Left hindlimb (tissue), 1 donor: ENCODE measurements at regions not wholly inside any gene's neighbourhood (a gene's known extent, or its start where the extent isn't known, plus 50 kb on each side); places are given as distances from the start of the nearest gene placed in this dataset.
"Not testable (repeated sequence)": the region's sequence is repeated elsewhere in the genome, so short reads cannot be mapped to it uniquely, and the experiment has no call there.

ENCODE experiments used
- DNase-seq: peaks from one replicate; pipeline ENCODE4 v3.0.0-alpha.2; 2018

- DNase-seq = no peak
Observed at GRCh38 chrX:122238801-122239200, 945.3 kb upstream of the GRIA3 start.

GRCh38 chrX:122241959-122242358 is 942.1 kb upstream of the GRIA3 start:
- DNase-seq = no peak

GRCh38 chrX:122244080-122244479 is 940.0 kb upstream of the GRIA3 start:
- no peak for DNase-seq

- no peak for DNase-seq
Observed at GRCh38 chrX:122245175-122245574, 938.9 kb upstream of the GRIA3 start.

GRCh38 chrX:122245943-122246342 is 938.1 kb upstream of the GRIA3 start:
- no peak for DNase-seq

GRCh38 chrX:122246937-122247336 is 937.1 kb upstream of the GRIA3 start:
- DNase-seq = no peak

- DNase-seq = no peak
Observed at GRCh38 chrX:122248681-122249080, 935.4 kb upstream of the GRIA3 start.

GRCh38 chrX:122252454-122252853 is 931.6 kb upstream of the GRIA3 start:
- DNase-seq = no peak

- DNase-seq = no peak
Observed at GRCh38 chrX:122268353-122268752, 915.7 kb upstream of the GRIA3 start.

GRCh38 chrX:122269243-122269781 is 914.8 kb upstream of the GRIA3 start:
- no peak for DNase-seq

GRCh38 chrX:122270809-122271494 is 913.1 kb upstream of the GRIA3 start:
- DNase-seq = no peak

GRCh38 chrX:122272011-122272410 is 912.1 kb upstream of the GRIA3 start:
- DNase-seq = no peak

- no peak for DNase-seq
Observed at GRCh38 chrX:122279746-122280145, 904.3 kb upstream of the GRIA3 start.

- not testable (repeated sequence) for DNase-seq
Observed at GRCh38 chrX:122299822-122300221, 884.3 kb upstream of the GRIA3 start.

- no peak for DNase-seq
Observed at GRCh38 chrX:122301491-122301890, 882.6 kb upstream of the GRIA3 start.

GRCh38 chrX:122303761-122304160 is 880.3 kb upstream of the GRIA3 start:
- DNase-seq = no peak

GRCh38 chrX:122344816-122345215 is 839.3 kb upstream of the GRIA3 start:
- DNase-seq = no peak

GRCh38 chrX:122363112-122363795 is 820.8 kb upstream of the GRIA3 start:
- no peak for DNase-seq

GRCh38 chrX:122375533-122375932 is 808.5 kb upstream of the GRIA3 start:
- not testable (repeated sequence) for DNase-seq

- no peak for DNase-seq
Observed at GRCh38 chrX:122389005-122389404, 795.1 kb upstream of the GRIA3 start.

GRCh38 chrX:122418758-122419157 is 765.3 kb upstream of the GRIA3 start:
- no peak for DNase-seq

GRCh38 chrX:122421434-122422121 is 762.5 kb upstream of the GRIA3 start:
- DNase-seq = no peak

- no peak for DNase-seq
Observed at GRCh38 chrX:122422547-122422946, 761.5 kb upstream of the GRIA3 start.

GRCh38 chrX:122434942-122435341 is 749.1 kb upstream of the GRIA3 start:
- no peak for DNase-seq
